Stimulated activated CD4-positive, alpha-beta T cell treated with anti-CD3 and anti-CD28 coated beads, Interleukin-4, amount 100 ng/mL, for 1 hour (primary cell): ENCODE measurements at regions not wholly inside any gene's neighbourhood (a gene's known extent, or its start where the extent isn't known, plus 50 kb on each side); places are given as distances from the start of the nearest gene placed in this dataset.
"Not testable (repeated sequence)": the region's sequence is repeated elsewhere in the genome, so short reads cannot be mapped to it uniquely, and the experiment has no call there.

Experiments
- DNase-seq: peaks from one replicate; pipeline ENCODE4 v3.0.0-alpha.2; 2020

GRCh38 chr20:53681352-53682212 is 87.9 kb upstream of the ZNF217 start:
- no peak for DNase-seq

GRCh38 chr20:53679597-53680309 is 86.1 kb upstream of the ZNF217 start:
- DNase-seq, result no peak

- no peak for DNase-seq
Measured at GRCh38 chr20:53678990-53679596, 85.5 kb upstream of the ZNF217 start.

GRCh38 chr20:53678315-53678989 is 84.8 kb upstream of the ZNF217 start:
- no peak for DNase-seq

GRCh38 chr20:53677447-53678314 is 84.0 kb upstream of the ZNF217 start:
- peak; percentile 24 for DNase-seq

GRCh38 chr20:53676987-53677386 is 83.3 kb upstream of the ZNF217 start:
- DNase-seq, result no peak

GRCh38 chr20:53676519-53676822 is 82.8 kb upstream of the ZNF217 start:
- DNase-seq, result no peak

GRCh38 chr20:53672484-53673129 is 79.0 kb upstream of the ZNF217 start:
- DNase-seq, result no peak

- DNase-seq, result no peak
Measured at GRCh38 chr20:53671370-53671769, 77.7 kb upstream of the ZNF217 start.

- DNase-seq, result not testable (repeated sequence)
Measured at GRCh38 chr20:53669517-53670313, 76.1 kb upstream of the ZNF217 start.

GRCh38 chr20:53668992-53669391 is 75.4 kb upstream of the ZNF217 start:
- no peak for DNase-seq

- DNase-seq, result no peak
Measured at GRCh38 chr20:53666144-53666543, 72.5 kb upstream of the ZNF217 start.

- DNase-seq, result no peak
Measured at GRCh38 chr20:53664121-53664520, 70.5 kb upstream of the ZNF217 start.

GRCh38 chr20:53663521-53663920 is 69.9 kb upstream of the ZNF217 start:
- not testable (repeated sequence) for DNase-seq

GRCh38 chr20:53662595-53662994 is 69.0 kb upstream of the ZNF217 start:
- DNase-seq, result no peak

- DNase-seq, result no peak
Measured at GRCh38 chr20:53660947-53661381, 67.3 kb upstream of the ZNF217 start.

- DNase-seq, result peak; percentile 54
Measured at GRCh38 chr20:53660078-53660909, 66.7 kb upstream of the ZNF217 start.

GRCh38 chr20:53658973-53659372 is 65.3 kb upstream of the ZNF217 start:
- DNase-seq, result no peak

- no peak for DNase-seq
Measured at GRCh38 chr20:53658322-53658721, 64.7 kb upstream of the ZNF217 start.

- DNase-seq, result no peak
Measured at GRCh38 chr20:53657732-53658131, 64.1 kb upstream of the ZNF217 start.
